ENCODE measurements at regions not wholly inside any gene's neighbourhood (a gene's known extent, or its start where the extent isn't known, plus 50 kb on each side); places are given as distances from the start of the nearest gene placed in this dataset.

DNA sequence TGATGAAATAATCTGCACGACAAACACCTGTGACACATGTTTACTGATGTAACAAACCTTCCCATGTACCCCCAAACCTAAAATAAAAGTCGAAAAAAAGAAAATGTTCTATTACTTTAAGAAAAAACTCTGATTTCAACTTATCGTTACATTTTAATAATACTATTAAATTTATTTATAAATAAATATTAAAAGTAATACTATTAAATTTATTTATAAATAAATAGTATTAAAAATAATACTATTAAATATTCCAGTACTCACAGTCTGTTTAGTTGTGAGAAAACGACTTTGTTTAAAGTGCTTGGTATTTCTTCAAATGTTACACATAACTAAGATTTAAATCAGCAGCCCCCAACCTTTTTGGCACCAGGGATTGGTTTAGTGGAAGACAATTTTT, 471.6 kb upstream of the PRKX start:
- in situ Hi-C loops (cut with HindIII; ENCODE audit: low sequenced_read_pairs): no loop called here

DNA sequence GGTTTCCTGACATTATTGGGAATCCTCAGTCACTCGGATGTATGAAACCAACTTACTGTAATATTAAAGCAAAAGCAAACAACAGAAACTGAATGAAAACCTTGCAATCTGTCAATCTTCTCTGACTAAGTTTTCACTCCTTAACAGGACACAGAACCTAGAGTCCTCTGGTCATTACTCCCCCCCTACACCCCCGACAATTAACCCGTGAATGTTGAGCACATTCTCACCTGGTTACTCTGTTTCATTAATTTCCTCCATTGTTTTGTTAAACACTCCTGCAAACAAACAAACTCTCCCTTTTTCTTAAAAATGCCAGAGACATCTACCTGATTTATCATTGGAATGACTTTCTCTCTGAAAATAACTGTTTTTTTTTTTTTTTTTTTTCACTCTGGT, 469.0 kb upstream of the PRKX start:
- in situ Hi-C loops (cut with HindIII; ENCODE audit: low sequenced_read_pairs): no loop called here

DNA sequence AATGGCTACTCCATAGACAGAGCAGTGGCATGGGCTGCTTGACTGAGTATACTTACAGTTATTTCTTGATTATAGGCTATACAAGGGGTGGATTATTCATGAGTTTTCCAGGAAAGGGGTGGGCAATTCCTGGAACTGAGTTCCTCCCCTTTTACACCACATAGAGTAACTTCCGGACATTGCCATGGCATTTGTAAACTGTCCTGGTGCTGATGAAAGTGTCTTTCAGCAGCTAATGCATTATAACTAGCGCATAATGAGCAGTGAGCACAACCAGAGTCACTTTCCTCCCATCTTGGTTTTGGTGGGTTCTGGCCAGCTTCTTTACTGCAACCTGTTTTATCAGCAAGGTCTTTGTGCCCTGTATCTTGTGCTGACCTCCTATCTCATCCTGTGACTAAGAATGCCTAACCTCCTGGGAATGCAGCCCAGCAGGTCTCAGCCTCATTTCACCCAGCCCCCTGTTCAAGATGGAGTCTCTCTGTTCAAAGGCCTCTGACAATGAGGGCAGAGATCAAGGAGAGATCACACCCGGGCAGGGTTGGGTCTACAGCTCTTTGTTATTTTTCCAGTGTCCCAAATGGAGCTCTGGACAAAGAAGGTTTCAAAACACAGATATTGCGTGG, 468.4 kb upstream of the PRKX start:
- in situ Hi-C loops (cut with HindIII; ENCODE audit: low sequenced_read_pairs): no loop called here

DNA sequence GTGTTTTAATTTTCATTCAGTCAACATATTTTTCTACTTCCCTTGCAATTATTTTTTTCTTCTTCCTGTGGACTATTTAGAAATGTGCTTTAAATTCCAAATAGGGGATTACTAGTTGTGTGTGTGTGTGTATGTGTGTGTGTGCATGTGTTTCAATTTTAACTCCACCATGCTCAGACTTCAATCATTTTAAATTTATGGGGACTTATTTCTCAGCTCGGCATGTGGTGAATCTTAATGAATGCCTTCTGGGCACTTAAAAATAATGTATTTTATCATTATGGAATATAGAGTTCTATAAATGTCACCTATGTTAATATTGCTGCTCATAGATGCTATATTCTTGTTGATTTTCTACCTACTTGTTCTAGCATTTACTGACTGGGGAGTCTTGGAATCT, 465.6 kb upstream of the PRKX start:
- in situ Hi-C loops (cut with HindIII; ENCODE audit: low sequenced_read_pairs): no loop called here

DNA sequence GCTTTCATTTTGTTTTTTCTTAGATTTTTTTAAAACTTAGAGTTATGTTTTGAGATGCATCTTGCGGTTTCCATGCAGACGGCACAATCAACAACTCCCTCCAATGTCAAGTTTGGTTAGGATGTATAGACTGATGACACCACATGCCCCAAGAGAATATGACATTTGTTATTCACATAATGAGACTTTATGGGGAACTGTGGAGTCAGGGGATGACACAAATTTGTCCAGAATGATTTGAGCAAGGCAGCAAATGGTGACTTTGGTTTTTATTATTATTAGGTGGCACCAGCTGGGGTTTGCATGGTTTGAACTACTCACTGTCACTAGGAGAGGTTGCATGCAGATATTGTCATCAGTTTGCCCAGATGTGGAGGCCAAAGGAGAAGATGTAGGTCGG, 461.8 kb upstream of the PRKX start:
- in situ Hi-C loops (cut with HindIII; ENCODE audit: low sequenced_read_pairs): no loop called here

DNA sequence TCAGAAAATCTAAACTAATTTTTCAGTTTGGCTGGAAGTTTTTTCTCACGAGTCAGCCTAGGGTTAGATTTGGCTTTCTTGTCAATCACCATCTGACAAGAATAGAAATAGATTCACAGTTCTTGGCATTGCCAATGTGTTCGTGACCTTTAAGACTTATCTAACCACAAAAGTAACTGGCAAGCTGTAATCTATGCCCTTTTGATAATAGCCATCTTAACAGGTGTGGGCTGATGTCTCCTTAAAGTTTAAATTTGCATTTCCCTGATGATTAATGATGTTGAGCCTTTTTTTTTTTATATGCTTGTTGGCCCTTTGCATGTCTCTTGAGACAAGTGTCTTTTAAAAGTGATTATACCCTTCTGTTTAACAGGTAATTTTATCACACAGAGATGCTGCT, 460.3 kb upstream of the PRKX start:
- in situ Hi-C loops (cut with HindIII; ENCODE audit: low sequenced_read_pairs): no loop called here

DNA sequence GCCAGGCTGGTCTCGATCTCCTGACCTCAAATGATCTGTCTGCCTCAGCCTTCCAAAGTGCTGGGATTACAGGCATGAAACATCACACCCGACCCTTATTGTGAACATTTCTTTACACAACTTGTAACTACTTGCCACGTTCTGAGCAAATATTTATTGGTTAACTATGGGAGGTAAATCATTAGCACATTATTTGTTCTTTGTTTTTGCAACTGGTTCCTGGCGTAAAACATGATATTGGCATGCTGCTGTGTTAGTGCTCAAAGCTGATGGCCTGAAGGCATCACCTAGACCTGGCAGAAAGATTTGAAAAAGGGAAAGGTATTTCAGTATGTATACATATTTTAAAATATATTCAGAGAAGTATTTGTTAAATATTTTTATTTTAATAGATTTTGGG, 438.3 kb upstream of the PRKX start:
- in situ Hi-C loops (cut with HindIII; ENCODE audit: low sequenced_read_pairs): no loop called here

DNA sequence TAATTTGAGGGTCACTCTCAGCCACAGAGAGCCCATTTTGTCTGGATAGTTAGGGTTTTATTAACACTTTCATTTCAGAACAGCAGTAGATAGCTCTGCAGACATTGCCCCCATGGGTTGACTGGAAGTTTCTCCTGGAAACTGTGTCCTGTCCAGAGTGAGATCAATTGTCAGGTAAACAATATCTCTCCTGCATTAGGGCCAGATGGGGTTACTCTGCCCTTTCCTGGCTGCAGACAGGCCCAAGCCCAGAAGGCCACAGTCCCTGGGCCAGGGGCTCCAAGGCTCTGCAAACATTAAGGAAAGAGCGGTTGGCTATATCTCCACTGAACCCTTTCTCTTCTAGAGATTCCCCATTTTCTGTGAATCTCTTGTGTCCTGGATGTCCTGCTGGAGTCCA, 436.8 kb upstream of the PRKX start:
- in situ Hi-C loops (cut with HindIII; ENCODE audit: low sequenced_read_pairs): no loop called here

DNA sequence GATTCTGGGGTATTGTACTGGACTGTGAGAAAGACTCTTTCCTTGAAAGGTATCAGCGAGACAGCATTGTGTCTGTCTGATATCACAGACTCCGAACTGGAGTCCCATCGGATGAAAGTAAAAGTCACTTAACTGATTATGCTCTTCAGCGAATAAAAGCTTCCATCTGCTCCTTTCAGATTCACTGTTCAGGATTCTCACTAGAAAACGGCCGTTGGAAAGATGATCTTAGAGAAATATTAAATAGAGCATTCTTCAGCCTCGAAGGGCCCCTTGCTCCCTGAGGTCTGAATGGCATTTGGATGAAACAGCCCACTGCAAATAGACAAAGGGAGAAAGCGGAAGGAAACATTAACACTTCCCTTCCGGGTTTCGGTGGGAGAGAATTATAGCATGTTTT, 416.2 kb upstream of the PRKX start:
- in situ Hi-C loops (cut with HindIII; ENCODE audit: low sequenced_read_pairs): no loop called here

DNA sequence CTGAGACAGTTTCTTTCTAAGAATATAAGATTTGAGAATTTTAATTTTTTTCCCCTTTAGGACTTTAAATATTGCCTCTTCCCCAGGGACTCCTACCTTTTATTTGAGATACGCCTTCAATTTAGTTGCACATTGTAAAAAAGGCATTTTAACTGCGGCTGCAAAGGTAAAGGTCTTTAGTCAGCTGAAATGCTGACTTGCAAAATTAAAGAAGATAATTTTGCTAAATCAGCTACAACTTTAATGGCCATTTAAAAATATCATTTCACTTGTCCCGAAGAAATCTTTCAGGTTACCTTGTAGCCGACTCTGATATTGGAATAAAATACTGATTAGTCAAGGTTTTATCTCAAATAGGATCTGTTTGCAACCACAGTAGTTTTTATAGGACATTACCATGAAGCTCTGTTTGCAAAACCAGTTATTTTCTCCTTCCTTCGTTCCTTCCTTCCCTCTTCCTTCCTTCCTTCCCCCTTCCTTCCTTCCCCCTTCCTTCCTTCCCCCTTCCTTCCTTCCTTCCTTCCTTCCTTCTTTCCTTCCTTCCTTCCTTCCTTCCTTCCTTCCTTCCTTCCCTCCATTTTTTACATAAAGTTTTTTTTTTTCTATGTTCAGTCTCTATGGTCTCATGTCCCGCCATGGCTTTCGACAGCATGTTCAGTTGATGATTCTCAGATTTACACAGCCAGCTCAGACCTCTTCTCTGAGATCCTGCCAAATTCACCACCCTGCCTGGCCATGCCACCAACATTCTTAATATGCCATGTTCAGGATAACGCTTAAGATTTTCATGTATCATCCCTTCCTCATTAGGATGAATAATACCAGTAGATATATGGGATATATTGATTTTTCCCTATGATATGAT, 405.4 kb upstream of the PRKX start:
- in situ Hi-C loops (cut with HindIII; ENCODE audit: low sequenced_read_pairs): no loop called here

DNA sequence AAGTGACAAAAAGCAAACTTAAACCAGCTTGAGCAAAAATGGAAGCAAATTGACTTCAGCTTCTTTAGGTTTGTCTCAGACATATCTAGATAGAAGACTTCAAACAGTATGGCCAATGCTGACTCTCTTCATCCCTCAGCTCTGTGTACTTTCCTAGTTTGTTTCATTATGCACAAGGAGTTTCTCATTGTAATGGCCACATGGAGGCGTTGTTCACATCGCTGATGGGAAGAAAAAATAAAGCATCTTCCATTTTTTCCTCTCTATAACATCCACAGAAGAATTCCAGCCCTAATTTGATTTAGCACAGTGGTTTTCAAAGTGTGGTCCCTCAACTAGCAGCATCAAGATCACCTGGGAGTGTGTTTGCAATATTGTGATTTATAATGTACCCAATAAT, 397.5 kb upstream of the PRKX start:
- in situ Hi-C loops (cut with HindIII; ENCODE audit: low sequenced_read_pairs): no loop called here

DNA sequence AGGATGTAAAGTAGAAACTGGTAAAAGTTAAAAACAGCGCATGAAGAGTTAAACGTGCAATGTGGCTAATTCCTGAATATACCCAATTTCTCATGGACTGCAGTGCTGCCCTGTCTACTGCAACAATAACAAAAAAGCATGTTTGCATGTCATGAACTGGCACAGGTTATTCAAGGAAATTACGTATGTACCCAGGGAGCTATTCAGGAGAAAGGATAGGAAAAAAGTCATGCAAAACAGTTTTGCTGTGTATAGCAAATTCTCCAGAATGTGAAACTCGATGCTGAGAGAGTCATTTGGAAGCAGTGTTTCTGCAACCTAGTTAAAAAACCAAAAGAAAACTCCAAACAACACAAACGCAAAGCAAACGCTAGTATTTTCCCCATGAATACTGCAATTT, 381.5 kb upstream of the PRKX start:
- in situ Hi-C loops (cut with HindIII; ENCODE audit: low sequenced_read_pairs): no loop called here

DNA sequence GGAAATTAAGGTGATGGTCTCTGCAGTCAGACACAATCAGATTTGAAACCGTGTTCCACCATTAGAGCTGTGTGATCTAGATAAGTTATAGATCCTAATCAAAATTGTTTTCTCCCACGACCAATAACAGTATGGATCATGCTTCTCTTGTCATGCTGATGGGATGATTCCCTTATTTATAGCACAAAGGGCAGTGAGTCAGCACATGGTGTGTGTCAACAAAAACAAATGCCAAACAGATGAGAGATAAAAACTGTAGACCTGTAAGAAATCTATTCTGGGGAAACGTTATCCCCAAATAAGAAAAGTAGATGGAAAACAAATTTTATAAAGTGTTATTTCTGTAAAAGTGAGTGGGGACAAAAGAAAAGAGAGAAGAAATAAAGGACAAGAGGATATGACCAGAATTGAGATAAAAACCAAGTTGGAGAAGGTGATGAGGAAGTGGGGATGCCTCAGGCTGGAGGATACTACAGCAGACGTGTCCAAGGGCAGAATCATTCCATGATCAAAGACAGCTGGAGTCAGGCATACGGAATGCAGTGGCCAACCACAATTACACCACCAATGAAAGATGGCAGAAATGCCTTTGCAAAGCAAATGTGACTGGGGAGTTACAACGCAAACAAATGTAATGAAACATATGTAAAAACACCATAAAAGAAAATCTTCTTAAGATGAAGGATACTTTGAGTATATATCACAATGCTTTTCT, 377.8 kb upstream of the PRKX start:
- in situ Hi-C loops (cut with HindIII; ENCODE audit: low sequenced_read_pairs): no loop called here

DNA sequence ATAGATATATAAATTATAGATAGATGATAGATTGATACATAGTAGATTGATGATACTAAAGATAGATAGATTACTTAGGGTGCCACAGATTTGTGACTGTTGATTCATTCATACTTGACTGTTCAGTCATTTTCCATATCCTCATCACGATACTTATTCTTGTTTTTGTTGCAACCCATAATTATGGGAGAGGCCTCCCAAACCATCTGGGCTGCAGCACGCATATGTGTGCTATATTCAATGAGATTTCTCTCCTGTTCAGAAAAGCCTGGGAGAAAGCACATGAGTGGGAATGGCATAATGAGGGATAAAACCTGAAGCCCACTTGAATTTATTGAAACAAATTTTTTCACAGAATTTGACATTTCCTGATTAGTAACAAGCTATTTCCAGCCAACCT, 346.4 kb upstream of the PRKX start:
- in situ Hi-C loops (cut with HindIII; ENCODE audit: low sequenced_read_pairs): no loop called here

DNA sequence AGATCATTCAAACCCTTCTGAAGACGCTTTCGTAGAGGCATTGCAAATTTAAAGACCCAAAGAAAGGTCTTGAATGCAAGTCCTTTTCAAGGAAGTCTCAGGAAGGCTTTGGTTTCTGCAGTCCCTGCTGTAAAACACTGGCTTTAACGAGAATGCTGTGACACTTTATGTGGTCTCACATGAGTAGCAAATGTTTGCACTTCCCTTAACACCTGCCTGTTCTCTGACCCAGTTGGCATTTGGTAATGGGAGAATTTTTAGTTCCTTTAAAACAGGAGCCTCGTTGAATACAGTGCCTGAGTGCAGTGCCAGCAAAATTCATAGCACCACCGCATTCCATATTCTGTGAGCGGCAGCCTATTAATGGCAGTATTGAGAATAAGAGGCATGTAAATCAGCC, 330.5 kb upstream of the PRKX start:
- in situ Hi-C loops (cut with HindIII; ENCODE audit: low sequenced_read_pairs): no loop called here

DNA sequence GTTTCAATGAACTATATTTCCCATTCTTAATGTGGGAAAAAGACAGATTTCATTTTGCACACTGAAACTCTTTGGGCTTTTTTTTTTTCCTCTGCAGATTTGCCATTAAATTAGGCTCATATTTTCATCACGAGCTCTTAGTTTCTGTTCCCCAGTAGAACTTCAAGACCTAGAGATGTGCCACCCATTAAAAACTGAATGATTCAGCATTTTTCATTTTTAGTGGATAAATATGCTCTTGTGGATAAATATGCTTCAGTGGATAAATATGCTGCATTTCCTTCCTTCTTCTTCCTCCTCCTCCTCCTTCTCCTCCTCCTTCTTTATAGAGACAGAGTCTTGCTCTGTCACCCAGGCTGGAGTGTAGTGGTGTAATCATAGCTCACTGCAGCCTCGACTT, 322.4 kb upstream of the PRKX start:
- in situ Hi-C loops (cut with HindIII; ENCODE audit: low sequenced_read_pairs): no loop called here

DNA sequence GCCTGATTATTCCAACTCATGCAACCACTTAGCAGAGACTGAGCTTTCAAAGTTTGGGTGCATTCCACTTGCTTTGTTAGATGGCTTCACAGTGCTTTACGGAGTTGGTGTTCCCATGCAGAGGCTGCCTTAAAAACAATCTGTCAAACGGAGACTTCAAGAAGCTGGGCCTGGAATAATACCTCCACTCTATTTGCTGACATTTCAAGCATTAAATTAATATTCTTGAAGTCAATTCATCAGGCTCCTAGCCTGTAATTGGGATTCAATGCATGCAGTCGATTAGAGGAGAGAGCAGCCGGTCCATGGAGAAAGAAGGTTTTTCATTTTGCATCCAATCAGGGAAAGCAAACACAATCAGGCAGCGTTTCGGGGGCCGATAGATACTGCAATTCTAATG, 314.7 kb upstream of the PRKX start:
- in situ Hi-C loops (cut with HindIII; ENCODE audit: low sequenced_read_pairs): no loop called here

DNA sequence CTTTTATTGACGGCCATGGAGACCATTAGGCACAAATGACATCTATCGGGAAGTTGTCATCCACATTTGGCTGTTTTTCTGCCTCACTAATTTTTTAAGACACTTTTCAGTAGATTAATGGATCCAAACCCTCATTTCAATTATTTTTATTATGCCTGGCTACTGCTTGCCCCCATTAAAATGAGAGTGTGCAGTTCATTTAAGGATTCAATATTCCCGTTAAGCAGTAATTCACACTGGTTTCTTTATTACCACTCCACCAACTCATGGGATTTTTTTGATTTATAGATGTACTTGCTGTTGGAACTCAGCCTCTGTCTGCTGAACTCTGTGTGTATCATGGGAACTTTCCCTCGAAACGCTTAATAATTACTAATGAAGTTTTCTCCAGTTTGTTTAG, 291.8 kb upstream of the PRKX start:
- in situ Hi-C loops (cut with HindIII; ENCODE audit: low sequenced_read_pairs): no loop called here

DNA sequence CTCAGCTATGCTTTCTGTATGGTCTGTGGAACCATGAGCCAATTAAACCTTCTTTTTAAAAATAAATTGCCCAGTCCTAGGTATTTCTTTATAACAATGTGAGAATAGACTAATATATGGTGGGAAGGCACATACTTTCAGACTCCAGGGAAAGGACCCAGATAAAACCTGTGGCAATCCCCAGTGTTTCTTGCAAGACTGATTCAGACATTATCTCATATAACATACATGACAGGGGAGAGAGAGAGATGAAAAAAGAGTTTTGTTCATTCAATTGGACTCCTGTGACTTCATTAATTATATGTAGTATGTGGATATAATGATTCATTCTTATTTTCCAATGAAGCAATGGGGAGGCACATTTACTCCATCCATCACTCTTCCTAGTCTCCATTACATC, 291.4 kb upstream of the PRKX start:
- in situ Hi-C loops (cut with HindIII; ENCODE audit: low sequenced_read_pairs): no loop called here

DNA sequence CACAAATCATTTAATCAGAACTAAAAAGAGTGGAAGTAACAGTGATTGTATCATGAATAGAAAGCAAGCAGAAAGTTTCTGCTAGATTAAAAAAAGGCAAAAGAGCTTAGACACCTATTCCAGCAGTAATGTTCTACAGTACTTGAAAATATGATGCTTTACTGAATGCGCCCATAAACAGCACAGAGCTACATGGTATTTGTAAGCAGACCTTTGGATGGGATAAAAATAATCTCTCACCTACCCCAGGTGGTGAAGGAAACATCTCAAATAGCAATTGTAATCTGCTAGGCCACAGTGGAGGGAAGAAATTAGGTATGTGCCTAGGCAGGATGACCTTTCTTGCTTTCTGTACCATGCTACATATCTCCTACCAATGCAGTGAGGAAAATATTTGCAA, 280.9 kb upstream of the PRKX start:
- in situ Hi-C loops (cut with HindIII; ENCODE audit: low sequenced_read_pairs): no loop called here

DNA sequence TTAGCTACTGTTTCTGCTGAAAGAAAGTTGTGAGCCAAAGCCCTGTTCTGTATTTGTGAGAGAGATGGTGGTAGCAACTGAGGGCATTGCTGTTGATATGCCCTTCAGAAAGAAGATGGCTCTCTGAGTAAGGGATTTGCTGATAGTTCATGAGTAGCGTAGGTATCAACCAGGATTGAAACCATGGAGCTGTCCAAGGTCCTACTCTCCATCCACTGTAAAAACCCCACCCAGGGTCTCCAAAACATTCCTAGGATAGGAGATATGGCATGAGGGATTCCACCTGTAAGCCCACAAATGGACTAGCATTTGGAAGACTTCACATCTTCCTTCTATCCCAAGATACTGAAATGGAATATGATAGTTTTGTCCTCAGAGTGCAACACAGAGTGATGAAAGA, 277.1 kb upstream of the PRKX start:
- in situ Hi-C loops (cut with HindIII; ENCODE audit: low sequenced_read_pairs): no loop called here
